Progenitor cell of endocrine pancreas (in vitro differentiated cells): ENCODE measurements at regions not wholly inside any gene's neighbourhood (a gene's known extent, or its start where the extent isn't known, plus 50 kb on each side); places are given as distances from the start of the nearest gene placed in this dataset.

Source experiments
- DNase-seq: peaks from one replicate; pipeline ENCODE4 v3.0.0; 2021; ENCODE audit warnings: low spot score; ENCODE audit not compliant: unreplicated experiment
- H3K27ac Mint-ChIP-seq: 2 replicates; pipeline ENCODE4 v1.8.0; 2021; ENCODE audit warnings: mild to moderate bottlenecking, moderate library complexity, mixed read lengths
- H3K27me3 Mint-ChIP-seq: 2 replicates; pipeline ENCODE4 v1.8.0; 2021; ENCODE audit warnings: mixed read lengths
- H3K36me3 Mint-ChIP-seq: 2 replicates; pipeline ENCODE4 v1.8.0; 2022; ENCODE audit warnings: mixed read lengths; ENCODE audit not compliant: insufficient read depth
- H3K4me1 Mint-ChIP-seq: 2 replicates; pipeline ENCODE4 v1.8.0; 2021; ENCODE audit warnings: low read depth, mixed read lengths
- H3K4me3 Mint-ChIP-seq: 2 replicates; pipeline ENCODE4 v1.8.0; 2021; ENCODE audit warnings: low read depth, mild to moderate bottlenecking, moderate library complexity, mixed read lengths
- H3K9me3 Mint-ChIP-seq: 2 replicates; pipeline ENCODE4 v1.8.0; 2021; ENCODE audit warnings: low read depth, mixed read lengths
- CTCF ChIP-seq: fragments of 200-600 bp; sonication (generic); IDR thresholded peaks from one replicate; pipeline ENCODE4 v1.5.0; 2021; ENCODE audit warnings: antibody characterized with exemption, mild to moderate bottlenecking; ENCODE audit not compliant: unreplicated experiment

GRCh38 chr14:25274529-25274928 lies 224.6 kb upstream of the STXBP6 start:
- DNase-seq: no peak
- Mint-ChIP-seq H3K36me3 (no peaks in the 10 kb centered on the region), H3K27me3 (no peaks in the 10 kb centered on the region), H3K9me3 (no peaks in the 10 kb centered on the region), H3K27ac (no peak overlapping the region), H3K4me3 (no peak overlapping the region), H3K4me1 (no peaks in the 10 kb centered on the region)
- TF ChIP-seq CTCF: no peak

- no peak for DNase-seq
- Mint-ChIP-seq H3K36me3 (no peaks in the 10 kb centered on the region), H3K27ac (no peak overlapping the region), H3K4me1 (no peaks in the 10 kb centered on the region), H3K9me3 (peaks cover 7% of the 10 kb centered on the region), H3K4me3 (no peak overlapping the region), H3K27me3 (no peaks in the 10 kb centered on the region)
- no peak for TF ChIP-seq CTCF
Observed at GRCh38 chr14:25267186-25267585, 217.2 kb upstream of the STXBP6 start.

DNA sequence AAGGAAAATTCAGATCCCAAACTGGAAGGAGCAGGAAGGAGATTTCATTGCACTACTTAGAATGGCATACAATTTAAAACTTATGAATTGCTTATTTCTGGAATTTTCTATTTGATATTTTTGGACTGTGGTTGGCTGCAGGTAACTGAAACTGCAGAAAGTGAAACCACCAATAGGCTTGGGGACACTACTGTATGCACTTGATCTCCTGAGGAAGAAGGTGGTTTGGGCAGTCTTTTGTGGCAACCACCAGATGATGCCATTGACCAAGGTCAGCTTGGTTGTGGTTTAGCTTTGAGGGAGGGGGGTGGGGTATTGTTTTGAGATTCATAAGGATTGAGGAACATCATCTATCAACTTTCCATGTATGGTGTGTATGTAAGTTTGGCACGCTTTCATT lies 209.5 kb upstream of the STXBP6 start:
- TF ChIP-seq CTCF: no peak
- Mint-ChIP-seq H3K4me3 (no peak overlapping the region), H3K4me1 (no peaks in the 10 kb centered on the region), H3K9me3 (no peaks in the 10 kb centered on the region), H3K36me3 (no peaks in the 10 kb centered on the region), H3K27me3 (no peaks in the 10 kb centered on the region), H3K27ac (no peak overlapping the region)
- DNase-seq: no peak

DNA sequence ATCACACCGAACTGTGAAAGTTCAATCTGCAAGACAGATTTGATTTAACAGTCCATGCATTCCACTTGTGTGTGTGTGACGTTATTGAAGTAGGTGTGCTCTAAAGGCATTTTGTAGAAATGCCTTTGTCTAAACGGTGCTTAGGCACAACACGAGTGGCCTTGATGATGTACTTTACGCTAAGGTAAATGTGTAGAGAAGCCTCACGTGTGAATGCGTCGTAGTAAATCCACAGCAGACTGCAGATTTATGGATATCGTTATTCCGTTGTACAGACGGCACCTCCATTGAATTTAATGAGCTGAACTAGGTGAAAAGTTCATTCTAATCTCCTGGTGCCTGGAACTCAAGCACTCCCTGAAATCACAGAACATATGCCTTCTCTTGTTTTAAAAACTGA lies 202.8 kb upstream of the STXBP6 start:
- no peaks in the 10 kb centered on the region for H3K27me3 Mint-ChIP-seq
- no peaks in the 10 kb centered on the region for H3K36me3 Mint-ChIP-seq
- no peak for TF ChIP-seq CTCF

GRCh38 chr14:25250516-25250915 lies 200.6 kb upstream of the STXBP6 start:
- H3K4me1 Mint-ChIP-seq: peaks cover 1% of the 10 kb centered on the region
- no peak overlapping the region for H3K4me3 Mint-ChIP-seq
- DNase-seq: no peak
- H3K36me3 Mint-ChIP-seq: no peaks in the 10 kb centered on the region
- TF ChIP-seq CTCF: no peak
- H3K27ac Mint-ChIP-seq: no peak overlapping the region
- H3K27me3 Mint-ChIP-seq: no peaks in the 10 kb centered on the region
- no peaks in the 10 kb centered on the region for H3K9me3 Mint-ChIP-seq

More for the DNA sequence above, 202.8 kb upstream of the STXBP6 start:
- H3K9me3 Mint-ChIP-seq: no peaks in the 10 kb centered on the region
- DNase-seq: no peak
- peaks cover 1% of the 10 kb centered on the region for H3K4me1 Mint-ChIP-seq
- H3K4me3 Mint-ChIP-seq: no peak overlapping the region
- no peak overlapping the region for H3K27ac Mint-ChIP-seq

- Mint-ChIP-seq H3K4me3 (no peak overlapping the region), H3K4me1 (no peaks in the 10 kb centered on the region), H3K27me3 (no peaks in the 10 kb centered on the region), H3K36me3 (no peaks in the 10 kb centered on the region), H3K27ac (no peak overlapping the region), H3K9me3 (no peaks in the 10 kb centered on the region)
- no peak for TF ChIP-seq CTCF
- DNase-seq: no peak
Observed at GRCh38 chr14:25247609-25248008, 197.7 kb upstream of the STXBP6 start.
